Loucy (cell line): ENCODE measurements at regions not wholly inside any gene's neighbourhood (a gene's known extent, or its start where the extent isn't known, plus 50 kb on each side); places are given as distances from the start of the nearest gene placed in this dataset.

ENCODE experiments used
- EZH2phosphoT487 ChIP-seq: fragments of 200-600 bp; IDR thresholded peaks from 2 replicates; pipeline ENCODE4 v1.6.1; 2018; ENCODE audit warnings: antibody characterized with exemption, mild to moderate bottlenecking, moderate library complexity, borderline replicate concordance
- TF ChIP-seq, protein P1 (sequence below): fragments of 200-600 bp; sonication (generic); conservative IDR thresholded peaks from 2 replicates; pipeline ENCODE4 v1.5.1; 2014; ENCODE audit warnings: mild to moderate bottlenecking, antibody characterized with exemption, low read length

DNA sequence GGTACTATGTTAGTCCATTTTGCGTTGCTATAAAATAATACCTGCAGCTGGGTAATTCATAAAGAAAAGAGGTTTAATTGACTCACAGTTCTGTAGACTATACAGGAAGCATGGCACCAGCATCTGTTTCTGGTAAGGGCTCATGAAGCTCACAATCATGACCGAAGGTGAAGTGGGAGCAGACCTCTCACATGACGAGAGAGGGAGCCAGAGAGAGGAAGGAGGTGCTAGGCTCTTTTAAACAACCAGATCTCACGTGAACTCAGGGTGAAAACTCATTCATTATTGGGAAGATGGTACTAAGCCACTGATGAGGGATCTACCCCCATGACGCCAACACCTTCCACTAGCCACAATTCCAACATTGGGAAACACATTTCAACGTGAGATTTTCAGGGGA lies 301.7 kb upstream of the MDFIC2 start:
- no peak for TF ChIP-seq EZH2phosphoT487
- TF ChIP-seq, protein P1, sequence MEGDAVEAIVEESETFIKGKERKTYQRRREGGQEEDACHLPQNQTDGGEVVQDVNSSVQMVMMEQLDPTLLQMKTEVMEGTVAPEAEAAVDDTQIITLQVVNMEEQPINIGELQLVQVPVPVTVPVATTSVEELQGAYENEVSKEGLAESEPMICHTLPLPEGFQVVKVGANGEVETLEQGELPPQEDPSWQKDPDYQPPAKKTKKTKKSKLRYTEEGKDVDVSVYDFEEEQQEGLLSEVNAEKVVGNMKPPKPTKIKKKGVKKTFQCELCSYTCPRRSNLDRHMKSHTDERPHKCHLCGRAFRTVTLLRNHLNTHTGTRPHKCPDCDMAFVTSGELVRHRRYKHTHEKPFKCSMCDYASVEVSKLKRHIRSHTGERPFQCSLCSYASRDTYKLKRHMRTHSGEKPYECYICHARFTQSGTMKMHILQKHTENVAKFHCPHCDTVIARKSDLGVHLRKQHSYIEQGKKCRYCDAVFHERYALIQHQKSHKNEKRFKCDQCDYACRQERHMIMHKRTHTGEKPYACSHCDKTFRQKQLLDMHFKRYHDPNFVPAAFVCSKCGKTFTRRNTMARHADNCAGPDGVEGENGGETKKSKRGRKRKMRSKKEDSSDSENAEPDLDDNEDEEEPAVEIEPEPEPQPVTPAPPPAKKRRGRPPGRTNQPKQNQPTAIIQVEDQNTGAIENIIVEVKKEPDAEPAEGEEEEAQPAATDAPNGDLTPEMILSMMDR, result no peak
